ENCODE measurements at regions not wholly inside any gene's neighbourhood (a gene's known extent, or its start where the extent isn't known, plus 50 kb on each side); places are given as distances from the start of the nearest gene placed in this dataset.

DNA sequence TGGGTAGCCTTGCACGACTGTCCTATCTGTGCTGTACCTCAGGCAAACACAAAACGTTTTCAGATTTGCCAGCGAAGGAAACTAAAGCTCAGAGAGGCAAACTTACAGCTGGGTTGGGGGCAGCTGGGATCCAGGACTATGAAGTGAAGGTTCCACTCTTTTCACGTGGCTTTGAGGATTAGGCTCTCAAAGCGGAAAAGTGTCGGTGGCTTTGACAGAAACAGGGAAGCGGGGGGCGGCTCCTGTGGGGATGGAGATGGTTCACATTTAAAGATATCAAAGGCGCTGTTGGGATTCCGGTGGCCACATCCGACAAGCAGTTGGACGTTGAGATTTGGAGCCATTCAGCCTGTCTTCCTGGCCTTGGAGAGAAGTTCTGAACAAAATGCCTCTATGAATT is 958.3 kb upstream of the ZNF722 start:
- no peak for TF ChIP-seq CTCF (IDR thresholded peaks at IDR 0.05)
- no peak for TF ChIP-seq POLR2AphosphoS5 (IDR thresholded peaks at IDR 0.05)
